HG02884 (cell line): ENCODE measurements at regions not wholly inside any gene's neighbourhood (a gene's known extent, or its start where the extent isn't known, plus 50 kb on each side); places are given as distances from the start of the nearest gene placed in this dataset.

Experiments used
- ATAC-seq: cut with Tn5 transposase; IDR thresholded peaks from one replicate; pipeline ENCODE4 v1.9.1; 2021; ENCODE audit warnings: mild to moderate bottlenecking, moderate library complexity; ENCODE audit not compliant: unreplicated experiment

GRCh38 chr1:101290922-101291561, 54.2 kb downstream of the S1PR1 start:
- ATAC-seq = peak; percentile 2

GRCh38 chr1:101291562-101292380, 55.0 kb downstream of the S1PR1 start:
- peak; percentile 27 for ATAC-seq

GRCh38 chr1:101293461-101294051, 56.7 kb downstream of the S1PR1 start:
- peak; percentile 56 for ATAC-seq

GRCh38 chr1:101295209-101295608, 58.4 kb downstream of the S1PR1 start:
- ATAC-seq = no peak

- ATAC-seq = no peak
Measured at GRCh38 chr1:101298663-101299062, 61.8 kb downstream of the S1PR1 start.

- no peak for ATAC-seq
Measured at GRCh38 chr1:101299141-101299540, 62.3 kb downstream of the S1PR1 start.

- no peak for ATAC-seq
Measured at GRCh38 chr1:101299710-101300109, 62.9 kb downstream of the S1PR1 start.

GRCh38 chr1:101300916-101301315, 64.1 kb downstream of the S1PR1 start:
- ATAC-seq = no peak

GRCh38 chr1:101301446-101302057, 64.7 kb downstream of the S1PR1 start:
- ATAC-seq = no peak

- no peak for ATAC-seq
Measured at GRCh38 chr1:101302831-101303511, 66.2 kb downstream of the S1PR1 start.

GRCh38 chr1:101307985-101308689, 71.3 kb downstream of the S1PR1 start:
- no peak for ATAC-seq

GRCh38 chr1:101308935-101309333, 72.1 kb downstream of the S1PR1 start:
- no peak for ATAC-seq

- ATAC-seq = peak; percentile 49
Measured at GRCh38 chr1:101309334-101310311, 72.8 kb downstream of the S1PR1 start.

GRCh38 chr1:101310506-101310905, 73.7 kb downstream of the S1PR1 start:
- no peak for ATAC-seq

GRCh38 chr1:101311146-101311920, 74.5 kb downstream of the S1PR1 start:
- no peak for ATAC-seq

GRCh38 chr1:101312147-101312546, 75.3 kb downstream of the S1PR1 start:
- no peak for ATAC-seq

- ATAC-seq = no peak
Measured at GRCh38 chr1:101313356-101313755, 76.5 kb downstream of the S1PR1 start.

GRCh38 chr1:101314244-101314643, 77.4 kb downstream of the S1PR1 start:
- peak; percentile 46 for ATAC-seq
